GM13976 (cell line): ENCODE measurements at regions not wholly inside any gene's neighbourhood (a gene's known extent, or its start where the extent isn't known, plus 50 kb on each side); places are given as distances from the start of the nearest gene placed in this dataset.

Experiments
- DNase-seq: peaks from one replicate; pipeline ENCODE4 v3.0.0; 2012; ENCODE audit warnings: low spot score
- in situ Hi-C: fragments of 300-500 bp; cut with MboI; formaldehyde crosslinking; loops from one replicate; pipeline ENCODE4 v1.12.0; 2022; ENCODE audit warnings: low sequenced_read_pairs, mixed read lengths, inconsistent platforms; ENCODE audit not compliant: unreplicated experiment
- TF ChIP-seq, protein P1 (sequence below): IDR thresholded peaks from 2 replicates; pipeline ENCODE4 v1.5.1; 2012; ENCODE audit warnings: borderline replicate concordance, mild to moderate bottlenecking; ENCODE audit not compliant: insufficient read depth; ENCODE audit errors: extremely low read depth, missing control alignments, control extremely low read depth

DNA sequence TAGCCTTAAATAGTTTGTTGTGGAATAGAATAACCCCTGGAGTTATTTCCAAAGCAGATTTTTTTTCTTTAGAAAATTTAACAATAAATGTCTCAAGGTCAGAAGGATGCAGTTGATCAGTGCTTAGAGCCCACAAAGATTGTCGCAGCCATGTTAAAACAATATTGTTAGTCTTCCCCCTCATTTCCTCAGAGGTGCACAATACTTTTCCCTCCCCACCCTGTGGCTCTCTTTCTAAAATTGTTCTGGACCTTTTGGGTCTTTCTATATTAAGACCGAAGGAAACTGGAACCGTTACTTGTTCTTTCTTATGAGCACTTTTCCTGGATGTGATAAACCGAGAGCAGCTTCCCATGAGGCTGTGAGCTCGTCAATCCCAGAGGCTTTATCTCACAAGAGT lies 333.7 kb downstream of the HLX start:
- DNase-seq, result no peak
- TF ChIP-seq, protein P1, sequence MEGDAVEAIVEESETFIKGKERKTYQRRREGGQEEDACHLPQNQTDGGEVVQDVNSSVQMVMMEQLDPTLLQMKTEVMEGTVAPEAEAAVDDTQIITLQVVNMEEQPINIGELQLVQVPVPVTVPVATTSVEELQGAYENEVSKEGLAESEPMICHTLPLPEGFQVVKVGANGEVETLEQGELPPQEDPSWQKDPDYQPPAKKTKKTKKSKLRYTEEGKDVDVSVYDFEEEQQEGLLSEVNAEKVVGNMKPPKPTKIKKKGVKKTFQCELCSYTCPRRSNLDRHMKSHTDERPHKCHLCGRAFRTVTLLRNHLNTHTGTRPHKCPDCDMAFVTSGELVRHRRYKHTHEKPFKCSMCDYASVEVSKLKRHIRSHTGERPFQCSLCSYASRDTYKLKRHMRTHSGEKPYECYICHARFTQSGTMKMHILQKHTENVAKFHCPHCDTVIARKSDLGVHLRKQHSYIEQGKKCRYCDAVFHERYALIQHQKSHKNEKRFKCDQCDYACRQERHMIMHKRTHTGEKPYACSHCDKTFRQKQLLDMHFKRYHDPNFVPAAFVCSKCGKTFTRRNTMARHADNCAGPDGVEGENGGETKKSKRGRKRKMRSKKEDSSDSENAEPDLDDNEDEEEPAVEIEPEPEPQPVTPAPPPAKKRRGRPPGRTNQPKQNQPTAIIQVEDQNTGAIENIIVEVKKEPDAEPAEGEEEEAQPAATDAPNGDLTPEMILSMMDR, result no peak
- in situ Hi-C loops, result no loop called here

DNA sequence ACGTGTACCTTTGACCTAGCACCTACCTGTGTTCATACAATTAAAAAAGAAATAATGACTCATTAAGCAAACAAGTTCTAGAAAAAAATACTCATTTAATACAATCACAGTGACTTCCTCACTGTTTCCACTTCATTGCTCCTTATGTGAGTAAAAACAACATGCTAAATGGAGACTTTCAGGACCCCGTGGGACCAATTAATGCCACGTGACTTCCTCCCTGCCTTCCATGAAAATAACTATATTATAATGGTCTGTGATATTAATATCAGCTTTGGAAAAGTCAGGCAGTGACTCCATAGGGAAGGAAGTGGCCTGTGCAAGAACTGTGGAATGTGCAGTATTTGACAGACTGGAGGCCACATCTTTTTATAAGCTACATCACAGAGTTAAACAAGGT lies 337.8 kb downstream of the HLX start:
- in situ Hi-C loops, result no loop called here
- TF ChIP-seq, protein P1, result no peak
- DNase-seq, result no peak

DNA sequence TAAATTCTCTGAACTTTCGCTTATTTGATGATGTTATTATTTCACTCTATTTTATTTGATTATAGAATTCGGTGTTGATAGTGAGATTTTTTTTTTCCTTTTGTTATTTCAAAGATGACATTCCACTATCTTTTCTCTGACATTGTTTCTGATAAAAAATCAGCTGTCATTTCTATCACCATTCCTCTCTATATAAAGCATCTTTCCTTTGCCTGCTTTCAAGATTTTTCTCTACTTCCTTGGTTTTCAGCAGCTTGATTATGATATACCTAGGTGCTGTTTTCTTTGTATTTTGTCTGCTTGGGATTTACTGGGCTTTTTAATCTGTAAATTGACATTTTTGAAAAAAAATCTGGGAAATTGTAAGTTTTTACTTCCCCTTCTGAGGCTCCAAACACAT lies 344.0 kb downstream of the HLX start:
- in situ Hi-C loops, result no loop called here
- no peak for DNase-seq
- TF ChIP-seq, protein P1, result no peak

DNA sequence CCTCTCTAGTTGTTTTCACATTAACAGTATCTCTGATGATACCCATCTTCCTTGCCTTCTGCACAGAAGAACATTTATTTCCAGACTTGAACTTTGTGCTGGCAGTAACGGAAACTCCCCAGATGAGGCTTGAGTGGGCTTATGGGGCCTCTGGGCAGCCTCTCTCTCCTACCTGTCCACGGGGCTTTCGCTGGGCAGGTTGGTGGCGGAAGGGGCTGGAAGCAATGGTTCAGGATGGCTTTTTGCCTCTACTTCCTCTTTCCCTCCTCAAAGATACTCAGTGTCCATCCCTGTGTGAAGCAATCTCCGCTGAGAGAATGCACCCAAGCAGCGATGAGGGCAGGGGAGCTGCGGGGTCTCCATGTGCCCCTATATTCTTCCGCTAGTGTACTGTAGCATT lies 348.2 kb downstream of the HLX start:
- in situ Hi-C loops, result no loop called here
- no peak for DNase-seq
- TF ChIP-seq, protein P1, result no peak

DNA sequence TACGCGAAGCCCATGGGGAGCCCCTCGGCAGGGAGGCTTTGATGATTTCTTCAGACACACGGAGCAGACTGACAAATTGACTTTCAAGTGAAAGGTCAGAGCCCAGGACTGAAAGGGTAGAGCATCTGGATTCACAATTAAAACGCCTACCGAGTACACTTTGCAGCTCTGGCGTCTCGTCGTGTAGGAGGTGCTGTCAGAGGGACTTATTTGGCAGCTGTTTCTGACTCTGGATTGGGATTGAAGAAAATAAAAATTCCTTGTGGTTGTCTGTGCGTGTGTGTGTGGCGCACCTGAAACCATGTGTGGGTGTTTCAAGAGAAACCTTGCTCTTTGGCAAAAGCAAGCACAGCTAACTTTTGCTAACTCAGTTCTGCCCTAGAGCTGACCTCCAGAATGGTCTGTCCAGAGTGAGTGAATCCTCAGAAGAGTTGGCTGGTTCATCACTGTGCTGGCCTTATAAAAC lies 348.7 kb downstream of the HLX start:
- DNase-seq, result no peak
- in situ Hi-C loops, result no loop called here
- TF ChIP-seq, protein P1, result no peak

DNA sequence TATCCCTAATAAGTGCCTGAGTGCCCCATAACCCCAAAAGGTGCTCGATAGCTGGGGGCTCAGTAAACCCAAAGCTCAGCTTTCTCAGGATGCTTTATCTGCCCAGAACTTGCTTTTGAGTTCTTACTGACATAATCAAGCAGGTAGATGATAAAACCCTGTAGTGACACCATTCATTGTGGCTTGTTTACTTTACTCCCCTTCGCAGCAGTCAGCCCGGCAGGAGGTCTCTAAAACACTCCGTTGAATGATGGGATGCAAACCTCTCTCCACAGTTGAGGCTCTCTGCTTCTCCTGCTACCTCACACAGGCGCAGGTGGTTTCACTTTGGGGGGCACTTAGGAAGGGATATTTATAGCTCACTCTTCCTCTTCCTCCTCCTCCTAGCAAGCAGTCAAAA lies 349.4 kb downstream of the HLX start:
- in situ Hi-C loops, result no loop called here

More for the DNA sequence above, 349.4 kb downstream of the HLX start:
- DNase-seq, result no peak
- TF ChIP-seq, protein P1, result no peak
